ENCODE measurements at regions not wholly inside any gene's neighbourhood (a gene's known extent, or its start where the extent isn't known, plus 50 kb on each side); places are given as distances from the start of the nearest gene placed in this dataset.
A peak's percentile ranks its signal among the peaks of the same experiment; 100 is the strongest.
"Not testable (repeated sequence)": the region's sequence is repeated elsewhere in the genome, so short reads cannot be mapped to it uniquely, and the experiment has no call there.

DNA sequence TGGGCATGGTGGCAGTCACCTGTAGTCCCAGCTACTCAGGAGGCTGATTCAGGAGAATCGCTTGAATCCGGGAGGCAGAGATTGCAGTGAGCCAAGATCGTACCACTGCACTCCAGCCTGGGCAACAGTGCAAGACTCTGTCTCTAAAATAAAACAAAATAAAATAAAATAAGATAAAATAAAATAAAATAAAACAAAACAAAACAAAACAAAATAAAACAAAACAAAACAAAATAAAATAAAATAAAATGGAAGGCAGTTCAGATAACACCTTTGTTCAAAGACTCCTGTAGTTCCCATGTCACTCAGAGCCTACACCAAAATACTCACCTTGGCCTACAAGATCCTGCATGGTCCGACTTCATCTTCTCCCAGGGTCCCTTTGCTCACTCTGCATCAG is 61.3 kb downstream of the SYF2 start:
- DNase-seq; intact Hi-C loops (cut with DNase I): not testable (repeated sequence)

DNA sequence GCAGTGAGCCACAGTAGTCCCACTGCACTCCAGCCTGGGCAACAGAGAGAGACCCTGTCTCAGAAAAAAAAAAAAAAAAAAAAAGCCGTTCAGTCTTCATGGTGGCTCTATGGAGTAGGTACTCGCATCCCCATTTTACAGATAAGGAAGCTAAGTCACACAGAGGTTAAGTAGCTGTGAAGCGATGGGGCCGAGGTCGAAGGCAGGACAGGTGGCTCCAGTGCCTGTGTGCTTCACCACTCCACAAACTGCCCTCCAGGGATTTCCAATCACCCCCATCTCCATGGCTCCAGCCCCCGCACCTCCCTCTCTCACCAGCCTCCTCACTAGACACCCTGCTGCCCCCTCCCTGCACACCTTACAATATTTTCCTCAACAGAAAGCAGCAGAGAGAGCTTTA is 61.9 kb downstream of the SYF2 start:
- DNase-seq: no peak
- intact Hi-C loops (cut with DNase I): no loop called here

DNA sequence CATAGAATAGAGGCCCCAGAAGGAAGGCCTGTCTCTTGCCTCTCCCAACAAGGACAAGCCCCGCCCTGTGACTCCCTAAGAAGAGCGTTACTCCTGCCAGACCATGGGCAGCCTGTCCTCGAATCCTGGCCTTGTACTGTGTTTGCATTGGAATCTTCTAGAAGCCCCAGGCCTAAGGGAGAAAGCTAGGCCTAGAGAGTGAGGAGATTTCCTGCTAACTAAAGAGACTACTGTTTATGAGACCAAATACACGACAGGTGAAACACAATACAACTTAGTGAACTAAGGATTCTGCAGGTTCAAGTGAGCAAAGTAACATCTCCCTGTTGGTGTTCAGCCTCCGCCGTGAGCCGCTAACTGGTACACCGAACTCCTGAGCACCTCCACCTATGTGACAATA is 62.7 kb downstream of the SYF2 start:
- intact Hi-C loops (cut with DNase I): no loop called here
- no peak for DNase-seq

- no peak for DNase-seq
- intact Hi-C loops (cut with DNase I): no loop called here
These were observed 63.1 kb downstream of the SYF2 start for GRCh38 chr1:25169168-25169567.

- intact Hi-C loops (cut with DNase I): no loop called here
- no peak for DNase-seq
These were observed 63.9 kb downstream of the SYF2 start for GRCh38 chr1:25168193-25169071.

DNA sequence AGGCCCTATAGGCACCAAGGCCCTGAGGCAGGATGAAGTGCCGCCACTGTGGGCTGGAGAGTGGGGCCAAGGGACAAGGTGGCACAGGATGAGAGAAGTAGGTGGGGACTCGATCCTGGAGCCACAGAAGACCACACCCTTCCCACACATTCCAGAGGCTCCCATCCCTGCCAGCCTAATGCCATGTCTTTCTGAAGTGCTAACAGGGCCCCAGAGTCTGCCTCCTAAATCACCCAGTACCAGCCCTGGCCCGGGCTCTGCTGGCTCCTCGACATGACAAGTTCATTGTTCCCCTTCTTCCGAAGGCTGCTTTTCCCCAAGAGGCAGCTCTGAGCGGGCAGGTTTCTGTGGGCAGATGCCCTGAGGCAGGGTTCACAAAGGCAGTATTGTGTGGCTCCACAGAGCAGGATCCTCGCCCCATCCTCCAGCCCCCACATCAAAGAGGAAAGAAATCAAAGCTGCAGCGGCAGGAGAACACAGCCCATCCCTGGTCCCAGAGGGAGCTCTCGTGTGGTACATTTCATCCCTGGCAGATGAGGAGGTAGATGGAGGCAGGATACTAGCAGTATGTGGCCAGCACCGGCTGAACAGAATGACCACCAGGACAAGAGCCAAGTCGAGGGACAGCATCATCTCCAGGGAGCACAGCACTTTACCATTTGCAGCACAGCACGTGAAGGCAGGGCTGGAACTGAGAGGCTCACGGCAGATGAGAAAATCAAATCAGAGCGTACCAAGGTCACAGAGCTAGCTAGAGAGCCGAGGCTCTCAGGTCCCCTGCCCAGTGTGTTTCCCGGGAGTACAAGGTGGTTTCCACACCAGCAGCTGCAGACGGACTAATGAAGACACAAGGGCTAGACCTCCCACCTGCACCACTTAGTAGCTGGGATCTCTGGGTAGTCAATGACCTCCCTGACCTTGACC is 64.8 kb downstream of the SYF2 start:
- peak in 4 of 10 donors; percentile 26 to 82 (median 48) for DNase-seq
- intact Hi-C loops (cut with DNase I): no loop called here

DNA sequence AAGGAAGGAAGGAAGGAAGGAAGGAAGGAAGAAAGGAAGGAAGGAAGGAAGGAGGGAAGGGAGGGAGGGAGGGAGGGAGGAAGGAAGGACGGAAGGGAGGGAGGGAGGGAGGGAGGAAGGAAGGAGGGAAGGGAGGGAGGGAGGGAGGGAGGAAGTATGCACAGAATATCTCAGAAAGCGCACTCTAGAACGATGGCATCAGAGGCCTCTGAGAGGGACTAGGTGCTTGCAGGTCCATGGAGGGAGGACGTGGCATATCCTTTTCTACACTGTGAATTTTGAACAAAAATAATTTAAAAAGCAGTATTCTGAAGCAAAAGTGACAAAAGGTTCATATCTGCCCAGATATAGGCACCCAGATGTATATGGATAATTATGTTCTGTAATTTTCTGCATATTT is 65.5 kb downstream of the SYF2 start:
- intact Hi-C loops (cut with DNase I): no loop called here
- DNase-seq: no peak

DNA sequence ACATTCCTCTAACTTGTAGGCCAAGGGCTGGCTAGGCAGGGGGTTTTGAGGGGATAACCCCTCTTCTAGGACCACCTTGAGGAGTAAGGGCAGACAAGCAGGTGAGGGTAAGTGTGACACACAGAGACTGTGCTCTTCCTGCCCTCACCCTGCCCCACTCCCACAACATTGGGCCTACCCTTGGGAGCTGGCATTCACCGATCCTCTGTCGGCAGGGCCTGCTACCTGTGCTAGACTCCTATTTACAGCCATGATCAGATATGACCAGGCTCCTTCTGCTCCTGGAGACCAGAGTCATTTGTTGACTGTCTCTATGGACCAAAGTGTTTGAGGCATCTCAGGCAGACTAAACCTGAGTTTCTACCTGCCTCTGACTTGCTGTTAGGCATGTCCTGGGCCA is 68.3 kb downstream of the SYF2 start:
- DNase-seq: peak in 1 of 10 donors; percentile 27
- intact Hi-C loops (cut with DNase I): no loop called here

DNA sequence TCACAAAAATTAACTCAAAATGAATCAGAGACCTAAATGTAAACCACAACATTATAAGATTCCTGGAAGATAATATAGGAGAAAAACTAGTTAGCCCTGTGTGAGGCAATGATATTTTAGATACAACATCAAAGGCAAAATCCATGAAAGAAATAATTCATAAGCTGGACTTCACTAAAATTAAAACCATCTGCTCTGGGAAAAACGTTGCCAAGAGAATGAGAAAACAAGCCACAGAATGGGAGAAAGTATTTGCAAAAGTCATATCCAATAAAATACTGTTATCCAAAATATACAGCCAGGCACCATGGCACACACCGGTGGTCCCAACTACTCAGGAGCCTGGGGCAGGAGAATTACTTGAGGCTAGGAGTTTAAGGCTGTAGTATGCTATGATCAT is 70.3 kb downstream of the SYF2 start:
- DNase-seq: no peak
- intact Hi-C loops (cut with DNase I): no loop called here

DNA sequence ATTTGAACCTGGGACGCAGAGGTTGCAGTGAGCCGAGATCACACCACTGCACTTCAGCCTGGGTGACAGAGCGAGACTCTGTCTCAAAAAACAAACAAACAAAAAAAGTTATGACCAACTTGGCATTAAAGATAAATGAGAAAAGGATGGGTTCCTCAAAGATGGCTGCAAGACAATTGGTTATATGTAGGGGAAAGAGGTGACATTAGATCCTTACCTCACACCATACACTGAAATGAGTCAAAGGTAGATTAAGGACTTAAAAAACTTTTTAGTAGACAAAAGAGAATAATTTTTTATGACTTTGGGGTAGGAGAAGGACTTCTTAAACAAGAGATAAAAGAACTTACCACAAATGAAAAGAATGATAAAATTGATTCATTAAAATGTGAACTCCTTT is 74.5 kb downstream of the SYF2 start:
- intact Hi-C loops (cut with DNase I): no loop called here
- no peak for DNase-seq

- DNase-seq: no peak
These were observed 81.3 kb downstream of the SYF2 start for GRCh38 chr1:25150985-25151495.

DNA sequence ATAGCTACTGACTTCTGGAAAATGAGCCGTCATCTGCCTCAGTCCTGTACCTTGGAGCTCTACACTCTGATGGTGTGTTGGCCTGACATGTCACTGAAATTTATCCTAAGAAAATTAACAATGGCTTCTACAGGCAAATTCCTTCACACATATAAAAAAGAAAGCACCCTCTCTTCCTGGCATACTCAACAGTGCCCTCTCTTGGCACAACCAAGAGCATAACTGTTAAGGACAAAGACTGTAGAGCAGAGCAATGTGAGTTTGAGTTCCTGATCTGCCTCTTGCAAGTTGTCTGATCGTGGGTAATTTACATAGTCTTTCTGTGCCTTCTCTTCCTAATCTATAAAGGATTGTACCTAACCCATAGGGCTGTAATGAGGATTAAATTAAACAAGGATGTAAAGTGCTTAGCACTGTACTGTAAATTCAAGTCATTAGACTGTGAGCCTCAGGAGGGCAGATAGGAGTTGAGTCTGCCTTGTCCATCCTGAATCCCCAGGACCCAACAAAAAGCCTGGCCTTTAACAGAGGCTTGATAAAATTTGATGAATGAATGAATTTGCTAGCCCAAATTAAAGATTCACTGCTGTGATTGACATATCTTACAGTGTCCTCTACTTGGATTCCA is 83.5 kb downstream of the SYF2 start:
- intact Hi-C loops (cut with DNase I): no loop called here
- no peak for DNase-seq

More at GRCh38 chr1:25150985-25151495, 81.3 kb downstream of the SYF2 start:
- intact Hi-C loops (cut with DNase I): no loop called here

DNA sequence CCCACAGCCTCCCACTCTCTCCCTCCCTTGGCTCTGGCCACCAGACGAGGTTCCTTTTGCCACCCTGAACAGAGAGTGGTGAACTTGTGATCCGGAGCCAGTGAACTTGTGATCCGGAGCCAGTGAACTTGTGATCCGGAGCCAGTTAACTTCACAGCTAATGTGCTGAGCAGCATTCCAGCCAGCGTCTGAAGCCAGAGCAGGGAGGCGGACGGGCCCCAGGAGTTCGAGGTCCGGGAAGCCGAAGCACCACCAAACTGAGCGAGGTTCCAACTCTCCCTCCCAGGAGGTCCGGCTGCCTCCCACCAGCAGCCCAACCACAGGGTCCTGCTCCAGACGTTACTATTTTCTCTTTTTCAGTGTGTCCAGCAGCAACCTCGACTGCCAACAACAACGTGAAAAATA is 85.8 kb downstream of the SYF2 start:
- DNase-seq: no peak
- intact Hi-C loops (cut with DNase I): no loop called here

DNA sequence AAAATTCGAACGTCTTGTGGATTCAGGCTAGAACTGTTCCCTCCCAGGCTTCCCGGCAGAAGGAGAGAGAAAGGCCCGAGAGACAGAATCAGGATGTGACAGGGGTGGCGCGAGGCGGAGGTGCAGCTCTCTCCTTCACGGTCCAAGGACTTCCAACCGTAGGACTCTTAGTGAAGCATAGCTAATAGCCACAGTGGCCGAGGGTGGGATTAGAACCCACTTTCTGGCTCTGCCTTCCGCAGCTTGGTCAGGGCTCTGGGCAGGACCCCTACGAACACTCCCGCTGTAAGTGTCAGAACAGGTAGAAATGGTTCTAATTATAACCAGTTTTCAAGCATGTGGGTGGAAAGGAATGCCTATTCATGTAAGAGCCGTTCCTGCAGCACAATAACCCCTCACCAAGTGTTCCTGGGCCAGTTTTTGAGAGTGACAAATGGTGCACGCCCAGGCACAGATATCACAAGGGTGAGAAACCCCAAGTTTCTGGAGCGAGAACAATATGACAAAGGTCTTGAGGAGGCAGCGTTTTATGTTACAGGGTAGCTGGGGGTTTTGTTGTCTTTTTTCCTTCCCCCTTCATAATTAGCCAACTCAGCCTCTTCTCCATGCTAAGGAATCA is 86.4 kb downstream of the SYF2 start:
- DNase-seq: no peak
- intact Hi-C loops (cut with DNase I): no loop called here

GRCh38 chr1:25140073-25140797 is 92.1 kb downstream of the SYF2 start:
- intact Hi-C loops (cut with DNase I): no loop called here
- peak in 2 of 10 donors; percentile 10 to 87 for DNase-seq

- intact Hi-C loops (cut with DNase I): no loop called here
These were observed 94.5 kb downstream of the SYF2 start for GRCh38 chr1:25137521-25138395.

DNA sequence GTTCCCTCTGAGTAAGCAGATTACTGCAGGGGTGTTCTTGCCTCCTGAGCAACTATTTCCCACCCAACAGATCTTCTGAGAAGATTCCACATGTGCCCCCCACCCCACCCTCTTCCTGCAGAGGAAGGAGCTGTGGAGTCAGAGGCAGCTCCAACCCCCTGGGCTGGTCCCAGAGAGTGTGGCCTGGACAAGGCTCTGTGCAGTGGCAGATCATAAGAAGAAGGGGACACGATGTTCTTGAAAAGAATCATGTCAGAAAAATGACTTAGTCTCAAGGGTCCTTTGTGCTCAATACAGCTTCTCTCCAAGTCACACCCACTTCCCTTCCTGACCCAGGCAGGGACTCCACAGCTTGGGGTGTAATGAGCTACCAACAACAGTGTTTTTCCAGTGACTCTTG is 95.2 kb downstream of the SYF2 start:
- intact Hi-C loops (cut with DNase I): no loop called here
- no peak for DNase-seq

More at GRCh38 chr1:25137521-25138395, 94.5 kb downstream of the SYF2 start:
- no peak for DNase-seq

DNA sequence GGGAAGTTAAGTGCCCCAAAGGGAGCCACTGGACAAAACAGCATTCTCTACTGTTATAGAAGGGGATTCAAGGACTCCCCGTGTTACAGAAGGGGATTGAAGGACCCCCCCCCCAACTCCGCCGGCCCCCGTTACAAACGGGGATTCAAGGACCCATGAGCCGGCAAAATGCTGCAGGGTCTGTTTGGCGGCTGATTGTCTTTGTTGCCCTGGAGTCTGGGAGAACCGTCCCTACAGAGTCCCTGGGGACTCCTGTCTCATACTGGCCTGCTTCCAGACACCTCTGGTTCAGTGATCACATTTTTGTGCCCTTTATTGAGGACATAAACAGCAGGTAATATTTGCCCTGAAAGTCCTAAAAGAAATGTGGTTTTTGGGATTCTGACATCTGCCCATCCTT is 96.4 kb downstream of the SYF2 start:
- DNase-seq: no peak
- intact Hi-C loops (cut with DNase I): no loop called here
